ENCODE measurements at regions not wholly inside any gene's neighbourhood (a gene's known extent, or its start where the extent isn't known, plus 50 kb on each side); places are given as distances from the start of the nearest gene placed in this dataset.

- ChIA-PET CTCF (interaction anchor here (1.0 kb wide), 1 partner anchor 37 kb away, joined by 4 read pairs; no protein-coding TSS in a partner anchor), POLR2A (ENCODE audit: low non-redundant PET) (no interaction called here)
- H3K27ac ChIP-seq (ENCODE audit: low read depth, low read length, poor library complexity, severe bottlenecking), result no peak overlapping the region
- TF ChIP-seq EZH2 (IDR thresholded peaks at IDR 0.05; ENCODE audit: borderline replicate concordance, low read depth, low read length, poor library complexity, severe bottlenecking), result no peak
- TF ChIP-seq, protein P1, sequence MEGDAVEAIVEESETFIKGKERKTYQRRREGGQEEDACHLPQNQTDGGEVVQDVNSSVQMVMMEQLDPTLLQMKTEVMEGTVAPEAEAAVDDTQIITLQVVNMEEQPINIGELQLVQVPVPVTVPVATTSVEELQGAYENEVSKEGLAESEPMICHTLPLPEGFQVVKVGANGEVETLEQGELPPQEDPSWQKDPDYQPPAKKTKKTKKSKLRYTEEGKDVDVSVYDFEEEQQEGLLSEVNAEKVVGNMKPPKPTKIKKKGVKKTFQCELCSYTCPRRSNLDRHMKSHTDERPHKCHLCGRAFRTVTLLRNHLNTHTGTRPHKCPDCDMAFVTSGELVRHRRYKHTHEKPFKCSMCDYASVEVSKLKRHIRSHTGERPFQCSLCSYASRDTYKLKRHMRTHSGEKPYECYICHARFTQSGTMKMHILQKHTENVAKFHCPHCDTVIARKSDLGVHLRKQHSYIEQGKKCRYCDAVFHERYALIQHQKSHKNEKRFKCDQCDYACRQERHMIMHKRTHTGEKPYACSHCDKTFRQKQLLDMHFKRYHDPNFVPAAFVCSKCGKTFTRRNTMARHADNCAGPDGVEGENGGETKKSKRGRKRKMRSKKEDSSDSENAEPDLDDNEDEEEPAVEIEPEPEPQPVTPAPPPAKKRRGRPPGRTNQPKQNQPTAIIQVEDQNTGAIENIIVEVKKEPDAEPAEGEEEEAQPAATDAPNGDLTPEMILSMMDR (conservative IDR thresholded peaks at IDR 0.05; ENCODE audit: low read depth, low read length), result no peak
- H3K4me1 ChIP-seq (ENCODE audit: insufficient read depth, low read length, poor library complexity, severe bottlenecking), result no peaks in the 10 kb centered on the region
- H3K27me3 ChIP-seq (replicated peaks; ENCODE audit: insufficient read depth, low read depth, low read length, poor library complexity), result no peaks in the 10 kb centered on the region
- no peak overlapping the region for H3K4me3 ChIP-seq (ENCODE audit: low read depth, low read length, poor library complexity, severe bottlenecking)
- H3K9me3 ChIP-seq (ENCODE audit: low read depth, low read length, poor library complexity, severe bottlenecking), result no peaks in the 10 kb centered on the region
- DNase-seq (ENCODE audit: low spot score), result no peak
- no peaks in the 10 kb centered on the region for H3K36me3 ChIP-seq (ENCODE audit: insufficient read depth, low read length, poor library complexity, severe bottlenecking)
- no TSS peak for BruUV-seq (replicated peaks)
- intact Hi-C loops (cut with micrococcal nuclease; ENCODE audit: unreplicated experiment), result no loop called here
Observed at GRCh38 chr1:101346419-101346818, 109.6 kb downstream of the S1PR1 start.

GRCh38 chr1:101356013-101356412, 119.2 kb downstream of the S1PR1 start:
- Histone ChIP-seq H3K4me3 (ENCODE audit: low read depth, low read length, poor library complexity, severe bottlenecking) (no peak overlapping the region), H3K27ac (ENCODE audit: low read depth, low read length, poor library complexity, severe bottlenecking) (no peak overlapping the region), H3K9me3 (ENCODE audit: low read depth, low read length, poor library complexity, severe bottlenecking) (no peaks in the 10 kb centered on the region), H3K4me1 (ENCODE audit: insufficient read depth, low read length, poor library complexity, severe bottlenecking) (no peaks in the 10 kb centered on the region), H3K27me3 (replicated peaks; ENCODE audit: insufficient read depth, low read depth, low read length, poor library complexity) (no peaks in the 10 kb centered on the region), H3K36me3 (ENCODE audit: insufficient read depth, low read length, poor library complexity, severe bottlenecking) (no peaks in the 10 kb centered on the region)
- intact Hi-C loops (cut with micrococcal nuclease; ENCODE audit: unreplicated experiment), result loop anchor here (5.0 kb wide), 1 partner anchor 434 kb away; no protein-coding TSS in a partner anchor
- POLR2A ChIA-PET (ENCODE audit: low non-redundant PET), result no interaction called here
- CTCF ChIA-PET, result interaction anchor here (0.6 to 1.6 kb wide), 3 partner anchors 38 to 363 kb away, joined by 3 to 10 read pairs (median 3); no protein-coding TSS in a partner anchor
- TF ChIP-seq EZH2 (IDR thresholded peaks at IDR 0.05; ENCODE audit: borderline replicate concordance, low read depth, low read length, poor library complexity, severe bottlenecking), result no peak
- no TSS peak for BruUV-seq (replicated peaks)
- no peak for DNase-seq (ENCODE audit: low spot score)

DNA sequence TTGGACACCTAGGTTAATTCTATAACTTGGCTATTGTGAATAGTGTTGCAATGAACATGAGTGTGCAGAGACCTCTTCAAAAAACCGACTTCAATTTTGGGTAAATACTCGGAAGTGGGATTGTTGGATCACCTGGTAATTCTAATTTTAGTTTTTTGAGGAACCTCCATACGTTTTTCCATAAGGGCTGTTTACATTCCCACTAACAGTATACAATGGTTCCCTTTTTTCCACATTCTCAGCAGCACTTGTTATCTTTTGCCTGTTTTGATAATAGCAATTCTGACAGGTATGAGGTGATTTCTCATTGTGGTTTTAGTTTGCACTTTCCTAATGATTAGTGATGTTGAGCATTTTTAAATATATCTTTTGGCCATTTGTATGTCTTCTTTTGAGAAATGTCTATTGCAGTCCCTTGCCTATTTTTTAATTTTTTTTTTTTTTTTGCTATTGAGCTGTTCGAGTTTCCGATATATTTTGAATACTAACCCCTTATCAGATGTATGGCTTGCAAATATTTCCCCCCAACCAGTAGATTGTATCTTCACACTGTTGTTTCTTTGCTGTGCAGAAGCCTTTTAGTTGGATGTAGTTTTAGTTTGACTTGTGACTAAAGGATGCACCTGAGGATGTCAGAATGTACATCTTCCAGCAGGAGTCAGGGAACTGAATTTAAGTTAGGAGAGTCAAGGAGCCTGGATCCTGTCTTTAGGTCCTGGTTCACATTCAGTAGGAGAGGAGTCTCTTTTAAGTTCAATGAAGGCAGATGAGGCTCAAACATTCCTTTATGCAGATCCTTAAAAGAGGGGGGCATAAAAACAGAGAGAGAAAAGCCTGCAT, 120.0 kb downstream of the S1PR1 start:
- no peaks in the 10 kb centered on the region for H3K27me3 ChIP-seq (replicated peaks; ENCODE audit: insufficient read depth, low read depth, low read length, poor library complexity)
- no peaks in the 10 kb centered on the region for H3K4me1 ChIP-seq (ENCODE audit: insufficient read depth, low read length, poor library complexity, severe bottlenecking)
- DNase-seq (ENCODE audit: low spot score), result no peak
- no peak overlapping the region for H3K27ac ChIP-seq (ENCODE audit: low read depth, low read length, poor library complexity, severe bottlenecking)
- no peak for TF ChIP-seq EZH2 (IDR thresholded peaks at IDR 0.05; ENCODE audit: borderline replicate concordance, low read depth, low read length, poor library complexity, severe bottlenecking)
- TF ChIP-seq, protein P1 (conservative IDR thresholded peaks at IDR 0.05; ENCODE audit: low read depth, low read length), result no peak
- H3K9me3 ChIP-seq (ENCODE audit: low read depth, low read length, poor library complexity, severe bottlenecking), result no peaks in the 10 kb centered on the region
- ChIA-PET CTCF (interaction anchor here (0.6 to 2.1 kb wide), 3 partner anchors 47 to 706 kb away, joined by 3 to 48 read pairs (median 3); no protein-coding TSS in a partner anchor), POLR2A (ENCODE audit: low non-redundant PET) (no interaction called here)
- no peaks in the 10 kb centered on the region for H3K36me3 ChIP-seq (ENCODE audit: insufficient read depth, low read length, poor library complexity, severe bottlenecking)
- intact Hi-C loops (cut with micrococcal nuclease; ENCODE audit: unreplicated experiment), result loop anchor here (1.0 to 5.0 kb wide), 2 partner anchors 48 to 435 kb away; no protein-coding TSS in a partner anchor
- no TSS peak for BruUV-seq (replicated peaks)
- no peak overlapping the region for H3K4me3 ChIP-seq (ENCODE audit: low read depth, low read length, poor library complexity, severe bottlenecking)
